Parathyroid adenoma (tissue), 2 donors: ENCODE measurements at regions not wholly inside any gene's neighbourhood (a gene's known extent, or its start where the extent isn't known, plus 50 kb on each side); places are given as distances from the start of the nearest gene placed in this dataset.

ENCODE experiments used
- H2AFZ ChIP-seq: fragments of 300-600 bp; sonication (generic); one replicate; pipeline ENCODE4 v1.7.0; 2017; ENCODE audit warnings: antibody characterized with exemption, mild to moderate bottlenecking
- H3K27ac ChIP-seq: fragments of 300-600 bp; sonication (generic); one replicate; pipeline ENCODE4 v1.7.0; 2017
- H3K27me3 ChIP-seq: fragments of 300-600 bp; sonication (generic); one replicate; pipeline ENCODE4 v1.7.0; 2017; ENCODE audit warnings: low read length; ENCODE audit not compliant: control insufficient read depth, insufficient read depth
- H3K36me3 ChIP-seq: fragments of 300-600 bp; sonication (generic); one replicate; pipeline ENCODE4 v1.7.0; 2017; ENCODE audit warnings: low read length; ENCODE audit not compliant: control insufficient read depth, insufficient read depth
- H3K4me1 ChIP-seq: fragments of 300-600 bp; sonication (generic); one replicate; pipeline ENCODE4 v1.7.0; 2017; ENCODE audit warnings: control low read depth
- H3K4me2 ChIP-seq: fragments of 300-600 bp; sonication (generic); one replicate; pipeline ENCODE4 v1.7.0; 2017; ENCODE audit warnings: low read length
- H3K4me3 ChIP-seq: fragments of 300-600 bp; sonication (generic); one replicate; pipeline ENCODE4 v1.7.0; 2017; ENCODE audit warnings: low read depth, low read length
- H3K79me2 ChIP-seq: fragments of 300-600 bp; sonication (generic); one replicate; pipeline ENCODE4 v1.7.0; 2017; ENCODE audit warnings: control low read depth
- H3K9ac ChIP-seq: fragments of 300-600 bp; sonication (generic); one replicate; pipeline ENCODE4 v1.7.0; 2017; ENCODE audit warnings: mild to moderate bottlenecking
- H3K9me3 ChIP-seq: fragments of 300-600 bp; sonication (generic); one replicate; pipeline ENCODE4 v1.7.0; 2017; ENCODE audit warnings: low read length; ENCODE audit not compliant: control insufficient read depth
- TF ChIP-seq, protein P1 (sequence below): fragments of 300-600 bp; sonication (generic); IDR thresholded peaks from one replicate; pipeline ENCODE4 v1.7.0; 2017; ENCODE audit warnings: antibody characterized with exemption, mild to moderate bottlenecking
- donor health status: primary hyperparathyroidism.

DNA sequence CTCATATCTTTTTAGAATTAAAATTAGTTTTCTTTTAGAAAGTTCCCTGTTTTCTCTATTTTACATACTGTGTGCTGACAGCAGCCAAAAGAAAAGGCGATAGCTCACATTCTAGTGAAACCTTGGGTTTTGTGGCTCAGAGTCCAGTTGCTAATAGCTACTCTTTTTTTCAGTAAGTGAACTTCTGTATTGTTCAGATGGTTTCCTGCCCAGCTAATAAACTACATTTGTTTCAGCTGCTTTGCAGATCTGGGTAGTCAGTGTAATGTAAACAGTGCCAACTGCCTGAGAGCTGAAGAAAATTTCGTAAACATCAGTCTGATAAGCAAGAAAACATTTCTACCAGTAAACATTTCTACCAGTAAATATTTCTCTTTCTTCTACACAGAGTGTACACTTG lies 370.2 kb downstream of the GRIA2 start:
- Histone ChIP-seq H3K36me3 (no peaks in the 10 kb centered on the region), H3K4me2 (no peak overlapping the region), H3K9ac (no peak overlapping the region), H3K9me3 (no peaks in the 10 kb centered on the region), H3K4me1 (no peaks in the 10 kb centered on the region), H3K27me3 (no peaks in the 10 kb centered on the region), H3K27ac (no peak overlapping the region), H3K79me2 (no peaks in the 10 kb centered on the region), H2AFZ (no peak overlapping the region), H3K4me3 (no peak overlapping the region)
- TF ChIP-seq, protein P1, sequence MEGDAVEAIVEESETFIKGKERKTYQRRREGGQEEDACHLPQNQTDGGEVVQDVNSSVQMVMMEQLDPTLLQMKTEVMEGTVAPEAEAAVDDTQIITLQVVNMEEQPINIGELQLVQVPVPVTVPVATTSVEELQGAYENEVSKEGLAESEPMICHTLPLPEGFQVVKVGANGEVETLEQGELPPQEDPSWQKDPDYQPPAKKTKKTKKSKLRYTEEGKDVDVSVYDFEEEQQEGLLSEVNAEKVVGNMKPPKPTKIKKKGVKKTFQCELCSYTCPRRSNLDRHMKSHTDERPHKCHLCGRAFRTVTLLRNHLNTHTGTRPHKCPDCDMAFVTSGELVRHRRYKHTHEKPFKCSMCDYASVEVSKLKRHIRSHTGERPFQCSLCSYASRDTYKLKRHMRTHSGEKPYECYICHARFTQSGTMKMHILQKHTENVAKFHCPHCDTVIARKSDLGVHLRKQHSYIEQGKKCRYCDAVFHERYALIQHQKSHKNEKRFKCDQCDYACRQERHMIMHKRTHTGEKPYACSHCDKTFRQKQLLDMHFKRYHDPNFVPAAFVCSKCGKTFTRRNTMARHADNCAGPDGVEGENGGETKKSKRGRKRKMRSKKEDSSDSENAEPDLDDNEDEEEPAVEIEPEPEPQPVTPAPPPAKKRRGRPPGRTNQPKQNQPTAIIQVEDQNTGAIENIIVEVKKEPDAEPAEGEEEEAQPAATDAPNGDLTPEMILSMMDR, result no peak

DNA sequence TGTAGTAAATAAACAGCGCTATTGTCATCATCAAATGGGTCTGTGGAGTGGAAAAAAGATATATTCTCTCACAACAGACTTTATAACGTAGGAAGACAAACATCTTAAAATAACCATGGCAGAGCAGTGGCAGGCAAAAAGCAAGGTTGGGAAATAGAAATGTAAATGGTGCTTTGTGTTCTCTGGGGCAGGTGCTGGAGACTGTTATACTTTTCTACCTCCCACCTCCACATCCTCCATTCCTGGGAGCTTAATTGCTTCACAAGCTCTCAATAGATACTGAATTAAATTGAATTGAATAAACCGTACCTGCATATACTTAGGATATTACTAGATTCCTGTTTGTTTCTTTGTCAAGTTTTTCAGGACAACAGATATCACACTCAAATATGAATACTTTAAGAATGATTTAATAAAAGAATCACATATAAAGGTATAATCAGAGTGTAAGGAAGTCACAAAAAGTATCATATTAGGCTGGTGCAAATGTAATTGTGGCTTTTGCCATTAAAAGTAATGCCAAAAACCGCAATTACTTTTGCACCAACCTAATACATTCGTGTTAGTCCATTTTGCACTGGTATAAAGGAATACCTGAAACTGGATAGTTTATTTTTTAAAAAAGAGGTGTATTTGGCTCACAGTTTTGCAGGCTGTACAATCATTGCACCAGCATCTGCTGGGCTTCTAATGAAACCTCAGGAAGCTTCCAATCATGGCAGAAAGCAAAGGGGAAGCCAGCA lies 367.3 kb downstream of the GRIA2 start:
- Histone ChIP-seq H3K4me2 (no peak overlapping the region), H3K36me3 (no peaks in the 10 kb centered on the region), H2AFZ (no peak overlapping the region), H3K27ac (no peak overlapping the region), H3K4me3 (no peak overlapping the region), H3K4me1 (no peaks in the 10 kb centered on the region), H3K9me3 (no peaks in the 10 kb centered on the region), H3K27me3 (no peaks in the 10 kb centered on the region), H3K79me2 (no peaks in the 10 kb centered on the region), H3K9ac (no peak overlapping the region)
- TF ChIP-seq, protein P1, result no peak

DNA sequence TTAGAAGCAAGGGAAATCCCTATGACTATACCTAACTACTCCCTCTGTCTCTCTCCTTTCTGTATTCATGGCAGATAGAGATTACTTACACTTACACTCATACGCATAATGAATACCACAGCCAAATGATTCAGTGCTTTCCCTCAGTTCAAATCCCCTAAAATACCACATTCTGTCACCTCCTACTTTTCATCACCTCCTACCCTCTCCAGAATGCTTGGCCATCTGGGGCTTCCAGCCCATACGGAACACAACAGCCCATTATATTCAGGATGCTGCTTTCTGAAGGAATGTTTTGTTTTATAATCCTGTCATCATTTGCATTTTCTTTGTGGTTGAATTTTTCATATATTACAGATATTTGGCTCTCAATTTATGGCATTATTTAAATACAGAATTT lies 361.6 kb downstream of the GRIA2 start:
- Histone ChIP-seq H3K9me3 (no peaks in the 10 kb centered on the region), H2AFZ (no peak overlapping the region), H3K4me2 (no peak overlapping the region), H3K4me1 (no peaks in the 10 kb centered on the region), H3K9ac (no peak overlapping the region), H3K36me3 (no peaks in the 10 kb centered on the region), H3K27me3 (no peaks in the 10 kb centered on the region), H3K4me3 (no peak overlapping the region), H3K27ac (no peak overlapping the region), H3K79me2 (no peaks in the 10 kb centered on the region)
- TF ChIP-seq, protein P1, result no peak

DNA sequence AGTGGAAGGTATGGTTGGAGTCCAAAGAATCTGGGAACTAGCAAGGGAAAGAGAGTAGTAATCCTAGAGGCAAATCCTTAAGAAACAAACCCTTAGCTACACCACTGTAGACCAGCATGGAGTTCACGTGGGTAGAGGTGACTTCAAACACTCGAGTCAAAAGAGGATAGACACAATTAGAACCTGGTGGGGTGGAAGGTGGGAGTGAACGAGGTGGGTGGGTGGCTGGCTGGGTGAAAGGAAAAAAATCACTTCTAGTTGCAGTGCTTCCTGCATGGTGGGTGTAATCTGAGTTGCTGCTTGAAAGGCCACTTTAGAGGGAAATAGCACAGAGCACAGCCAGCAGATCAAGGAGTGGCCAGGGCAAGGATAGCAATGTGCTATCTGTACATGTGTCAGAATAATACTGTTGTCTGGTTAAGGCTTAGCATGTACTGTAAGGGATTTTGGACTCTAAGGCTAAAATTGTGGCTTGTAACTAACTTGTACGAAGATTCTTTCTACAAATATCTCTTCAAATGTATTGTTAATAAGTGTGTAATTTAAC lies 356.2 kb downstream of the GRIA2 start:
- TF ChIP-seq, protein P1, result no peak
- H3K36me3 ChIP-seq, result no peaks in the 10 kb centered on the region
- no peaks in the 10 kb centered on the region for H3K4me1 ChIP-seq
- no peak overlapping the region for H3K9ac ChIP-seq
- no peak overlapping the region for H2AFZ ChIP-seq
- H3K9me3 ChIP-seq, result no peaks in the 10 kb centered on the region
- H3K27ac ChIP-seq, result no peak overlapping the region
- no peaks in the 10 kb centered on the region for H3K79me2 ChIP-seq
- H3K4me3 ChIP-seq, result no peak overlapping the region
- no peaks in the 10 kb centered on the region for H3K27me3 ChIP-seq
- H3K4me2 ChIP-seq, result no peak overlapping the region

DNA sequence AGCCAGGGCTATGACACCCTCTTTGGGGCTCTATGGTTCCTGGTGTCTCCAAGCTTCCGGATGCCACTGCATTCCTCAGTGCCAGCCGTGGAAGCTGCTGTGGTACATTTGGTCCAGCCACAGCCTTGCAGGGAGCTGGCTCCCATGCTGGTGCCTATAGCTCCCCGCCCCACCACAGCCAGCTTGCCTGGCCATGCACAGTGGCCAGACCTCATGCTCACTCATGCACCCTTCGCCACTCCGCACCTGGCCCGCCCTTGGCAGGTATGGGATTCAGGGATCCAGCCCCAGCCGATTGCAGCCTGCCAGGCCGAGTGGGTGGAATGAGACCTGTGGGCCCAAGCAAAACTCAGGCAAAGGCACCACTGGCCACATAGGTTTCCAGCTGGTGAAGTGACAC lies 354.8 kb downstream of the GRIA2 start:
- TF ChIP-seq, protein P1, result no peak
- Histone ChIP-seq H3K27me3 (no peaks in the 10 kb centered on the region), H3K27ac (no peak overlapping the region), H3K9me3 (no peaks in the 10 kb centered on the region), H3K79me2 (no peaks in the 10 kb centered on the region), H3K4me3 (no peak overlapping the region), H3K4me1 (no peaks in the 10 kb centered on the region), H2AFZ (no peak overlapping the region), H3K36me3 (no peaks in the 10 kb centered on the region), H3K9ac (no peak overlapping the region), H3K4me2 (no peak overlapping the region)
